CD14-positive monocyte (primary cell): ENCODE measurements at regions not wholly inside any gene's neighbourhood (a gene's known extent, or its start where the extent isn't known, plus 50 kb on each side); places are given as distances from the start of the nearest gene placed in this dataset.

Experiments
- DNase-seq, 3 donors: peaks; one replicate each; pipeline ENCODE4 v3.0.0-alpha.2; 2011 to 2022
- H2AFZ ChIP-seq: 2 replicates; pipeline ENCODE4 v1.6.0; 2012; ENCODE audit warnings: mild to moderate bottlenecking, low read depth, low read length, inconsistent platforms; ENCODE audit not compliant: insufficient read depth, poor library complexity, severe bottlenecking
- H3K27ac ChIP-seq, 2 donors: 1 replicate in 1 of 2; 2 replicates in 1 of 2; pipeline ENCODE4 v1.5.1; 2012 to 2013; ENCODE audit warnings: low read length in 2 of 2, control low read depth in 1 of 2, inconsistent platforms in 1 of 2, low read depth in 1 of 2, mild to moderate bottlenecking in 1 of 2
- H3K27me3 ChIP-seq, 2 donors: one replicate each; pipeline versions ENCODE4 v1.6.0 to v1.6.1; 2011 to 2013; ENCODE audit warnings: low read length in 2 of 2; ENCODE audit not compliant: control insufficient read depth in 2 of 2, insufficient read depth in 2 of 2
- H3K36me3 ChIP-seq, 2 donors: replicated peaks in 1 of 2; 1 replicate in 1 of 2; 2 replicates in 1 of 2; pipeline versions ENCODE4 v1.5.1 to v1.6.1; 2012 to 2013; ENCODE audit warnings: low read length in 2 of 2, control low read depth in 1 of 2, inconsistent platforms in 1 of 2, mild to moderate bottlenecking in 1 of 2; ENCODE audit not compliant: insufficient read depth in 2 of 2, control insufficient read depth in 1 of 2
- H3K4me1 ChIP-seq, 2 donors: 1 replicate in 1 of 2; 2 replicates in 1 of 2; pipeline versions ENCODE4 v1.5.1 to v1.6.1; 2012 to 2013; ENCODE audit warnings: low read length in 2 of 2, control low read depth in 1 of 2, inconsistent platforms in 1 of 2, mild to moderate bottlenecking in 1 of 2, moderate library complexity in 1 of 2; ENCODE audit not compliant: insufficient read depth in 2 of 2, control insufficient read depth in 1 of 2
- H3K4me2 ChIP-seq: replicated peaks from 2 replicates; pipeline ENCODE3; 2012; ENCODE audit warnings: low read length, moderate library complexity, mild to moderate bottlenecking; ENCODE audit not compliant: poor library complexity, severe bottlenecking; ENCODE audit errors: extremely low read depth
- H3K4me3 ChIP-seq, 3 experiments: fragments of 200-600 bp in 1 of 3; sonication (generic) in 1 of 3; replicated peaks in 1 of 3; 1 replicate in 2 of 3; 2 replicates in 1 of 3; pipeline ENCODE4 v1.5.1; 2011 to 2013; ENCODE audit warnings: low read length in 3 of 3, mild to moderate bottlenecking in 3 of 3, control low read depth in 2 of 3, low read depth in 2 of 3, inconsistent platforms in 1 of 3, moderate library complexity in 1 of 3
- H3K79me2 ChIP-seq: 2 replicates; pipeline ENCODE4 v1.6.0; 2012; ENCODE audit warnings: mild to moderate bottlenecking, control low read depth, inconsistent platforms, low read length, moderate library complexity; ENCODE audit not compliant: insufficient read depth
- H3K9ac ChIP-seq: 2 replicates; pipeline ENCODE4 v1.6.0; 2017; ENCODE audit warnings: low read length, mild to moderate bottlenecking; ENCODE audit not compliant: insufficient read depth, poor library complexity, severe bottlenecking
- H3K9me3 ChIP-seq, 2 donors: replicated peaks in 1 of 2; 1 replicate in 1 of 2; 2 replicates in 1 of 2; pipeline versions ENCODE4 v1.5.1 to v1.6.1; 2012 to 2013; ENCODE audit warnings: low read length in 2 of 2, control low read depth in 1 of 2; ENCODE audit not compliant: control insufficient read depth in 1 of 2, insufficient read depth in 1 of 2
- H4K20me1 ChIP-seq: 2 replicates; pipeline ENCODE4 v1.6.0; 2012; ENCODE audit warnings: mild to moderate bottlenecking, low read length, control low read depth, moderate library complexity; ENCODE audit not compliant: insufficient read depth
- H3K27ac Mint-ChIP-seq, 7 donors: one replicate each; pipeline ENCODE4 v1.8.0; 2020; ENCODE audit warnings: mild to moderate bottlenecking in 7 of 7, mixed read lengths in 7 of 7, moderate library complexity in 6 of 7, inconsistent platforms in 2 of 7
- H3K27me3 Mint-ChIP-seq, 3 donors: one replicate each; pipeline ENCODE4 v1.8.0; 2021 to 2022; ENCODE audit warnings: low read depth in 3 of 3, mild to moderate bottlenecking in 3 of 3, mixed read lengths in 3 of 3, moderate library complexity in 3 of 3, inconsistent platforms in 1 of 3
- H3K36me3 Mint-ChIP-seq, 2 donors: one replicate each; pipeline ENCODE4 v1.8.0; 2020; ENCODE audit warnings: mixed read lengths in 2 of 2, inconsistent platforms in 1 of 2, mild to moderate bottlenecking in 1 of 2
- H3K4me1 Mint-ChIP-seq: one replicate; pipeline ENCODE4 v1.8.0; 2020; ENCODE audit warnings: mild to moderate bottlenecking, mixed read lengths
- H3K4me3 Mint-ChIP-seq, 2 donors: one replicate each; pipeline ENCODE4 v1.8.0; 2020; ENCODE audit warnings: mild to moderate bottlenecking in 2 of 2, mixed read lengths in 2 of 2, moderate library complexity in 1 of 2
- H3K9me3 Mint-ChIP-seq, 7 donors: one replicate each; pipeline ENCODE4 v1.8.0; 2020 to 2022; ENCODE audit warnings: mixed read lengths in 7 of 7, mild to moderate bottlenecking in 6 of 7, moderate library complexity in 6 of 7, inconsistent platforms in 2 of 7
- WGBS: methylation state at CpG from one replicate; pipeline ENCODE4 v1.1.5; 2013; ENCODE audit warnings: missing lambda C conversion rate; ENCODE audit not compliant: insufficient coverage; 5-methylcytosine and 5-hydroxymethylcytosine counted together
- intact Hi-C, 2 donors: fragments of 100-400 bp; cut with micrococcal nuclease; formaldehyde crosslinking; loops; one replicate each; pipeline versions ENCODE4 v1.15.0 to v1.15.1; 2023
- TF ChIP-seq, protein P1 (sequence below): fragments of 200-600 bp; IDR thresholded peaks from one replicate; pipeline ENCODE4 v1.8.0; 2022; ENCODE audit warnings: antibody characterized with exemption, mild to moderate bottlenecking

DNA sequence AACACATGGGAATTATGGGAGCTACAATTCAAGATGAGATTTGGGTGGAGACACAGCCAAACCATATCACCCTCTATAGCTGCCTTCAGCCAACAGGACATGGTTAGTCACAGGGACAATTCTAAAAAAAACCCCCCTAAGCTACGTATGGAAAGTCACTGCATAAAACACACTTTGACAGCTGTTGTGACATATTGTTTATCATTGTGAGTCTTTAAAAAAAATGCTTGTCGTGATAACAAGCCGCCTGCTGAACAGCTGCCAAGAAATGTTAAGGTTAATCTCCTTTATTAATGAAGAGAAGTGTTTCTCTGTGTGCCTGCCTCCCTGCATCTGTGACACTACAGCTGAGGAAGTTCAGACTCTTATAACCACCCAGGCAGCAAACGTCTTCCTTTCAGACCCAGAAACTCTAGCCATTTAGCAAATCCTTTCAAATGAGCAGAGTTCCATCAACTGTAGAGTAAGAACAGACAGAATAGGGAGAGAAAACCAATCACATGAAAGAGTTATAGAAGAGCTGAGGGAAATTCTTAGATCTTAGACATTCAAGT lies 1459.6 kb upstream of the TMEM132C start:
- no peaks in the 10 kb centered on the region for H3K4me1 ChIP-seq
- no peak overlapping the region for H3K9ac ChIP-seq
- TF ChIP-seq, protein P1, sequence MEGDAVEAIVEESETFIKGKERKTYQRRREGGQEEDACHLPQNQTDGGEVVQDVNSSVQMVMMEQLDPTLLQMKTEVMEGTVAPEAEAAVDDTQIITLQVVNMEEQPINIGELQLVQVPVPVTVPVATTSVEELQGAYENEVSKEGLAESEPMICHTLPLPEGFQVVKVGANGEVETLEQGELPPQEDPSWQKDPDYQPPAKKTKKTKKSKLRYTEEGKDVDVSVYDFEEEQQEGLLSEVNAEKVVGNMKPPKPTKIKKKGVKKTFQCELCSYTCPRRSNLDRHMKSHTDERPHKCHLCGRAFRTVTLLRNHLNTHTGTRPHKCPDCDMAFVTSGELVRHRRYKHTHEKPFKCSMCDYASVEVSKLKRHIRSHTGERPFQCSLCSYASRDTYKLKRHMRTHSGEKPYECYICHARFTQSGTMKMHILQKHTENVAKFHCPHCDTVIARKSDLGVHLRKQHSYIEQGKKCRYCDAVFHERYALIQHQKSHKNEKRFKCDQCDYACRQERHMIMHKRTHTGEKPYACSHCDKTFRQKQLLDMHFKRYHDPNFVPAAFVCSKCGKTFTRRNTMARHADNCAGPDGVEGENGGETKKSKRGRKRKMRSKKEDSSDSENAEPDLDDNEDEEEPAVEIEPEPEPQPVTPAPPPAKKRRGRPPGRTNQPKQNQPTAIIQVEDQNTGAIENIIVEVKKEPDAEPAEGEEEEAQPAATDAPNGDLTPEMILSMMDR = no peak
- DNase-seq = no peak
- no peak overlapping the region for H2AFZ ChIP-seq
- H3K27ac Mint-ChIP-seq = peak overlapping the region in 1 of 7 donors; percentile 5
- no CpG with 5 or more reads among the region's 4 CpGs for WGBS
- H3K27me3 Mint-ChIP-seq = peaks cover 0 to 2% (median 1%) of the 10 kb centered on the region in 3 donors
- no peaks in the 10 kb centered on the region for H3K36me3 ChIP-seq
- H3K9me3 Mint-ChIP-seq = peaks cover 0 to 5% (median 0%) of the 10 kb centered on the region in 7 donors
- H3K27ac ChIP-seq = no peak overlapping the region
- no peak overlapping the region for H3K4me2 ChIP-seq
- no peak overlapping the region for H3K4me3 Mint-ChIP-seq
- H3K9me3 ChIP-seq = no peaks in the 10 kb centered on the region
- no peaks in the 10 kb centered on the region for H3K36me3 Mint-ChIP-seq
- H3K4me1 Mint-ChIP-seq = no peaks in the 10 kb centered on the region
- intact Hi-C loops = no loop called here
- no peaks in the 10 kb centered on the region for H3K27me3 ChIP-seq
- no peak overlapping the region for H3K4me3 ChIP-seq
- no peaks in the 10 kb centered on the region for H3K79me2 ChIP-seq
- no peaks in the 10 kb centered on the region for H4K20me1 ChIP-seq

DNA sequence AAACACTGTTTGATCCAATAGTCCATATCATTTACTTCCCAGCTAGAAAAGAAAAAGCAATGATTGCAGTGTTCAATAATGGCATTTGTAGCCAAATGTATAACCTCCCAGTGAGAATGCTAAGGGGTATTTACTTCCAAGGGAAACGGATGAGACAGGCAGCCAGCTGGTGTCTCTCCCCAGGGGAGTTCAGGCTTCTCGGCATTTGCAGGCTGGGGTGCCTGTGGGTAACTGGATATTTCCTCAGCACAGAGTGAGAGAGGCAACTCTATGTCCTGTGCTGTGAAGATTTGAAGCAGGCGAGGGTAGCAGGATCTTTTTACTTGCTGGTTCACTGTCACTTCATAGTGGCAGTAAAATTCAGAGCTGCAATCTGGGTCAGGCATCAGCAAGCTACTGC lies 1455.6 kb upstream of the TMEM132C start:
- intact Hi-C loops = no loop called here
- WGBS = 25% methylated on average over 2 of the region's 3 CpGs
- H3K4me3 ChIP-seq = no peak overlapping the region
- H4K20me1 ChIP-seq = no peaks in the 10 kb centered on the region
- no peaks in the 10 kb centered on the region for H3K36me3 ChIP-seq
- H3K36me3 Mint-ChIP-seq = no peaks in the 10 kb centered on the region
- H3K9ac ChIP-seq = no peak overlapping the region
- no peak for DNase-seq
- TF ChIP-seq, protein P1 = no peak
- no peaks in the 10 kb centered on the region for H3K27me3 ChIP-seq
- no peak overlapping the region for H3K4me3 Mint-ChIP-seq
- no peak overlapping the region for H2AFZ ChIP-seq
- H3K9me3 ChIP-seq = no peaks in the 10 kb centered on the region
- H3K4me1 ChIP-seq = no peaks in the 10 kb centered on the region
- peak overlapping the region in 1 of 7 donors; percentile 66 for H3K27ac Mint-ChIP-seq
- no peaks in the 10 kb centered on the region for H3K79me2 ChIP-seq
- no peaks in the 10 kb centered on the region for H3K4me1 Mint-ChIP-seq
- no peak overlapping the region for H3K4me2 ChIP-seq
- no peak overlapping the region for H3K27ac ChIP-seq
- peaks cover 0 to 5% (median 2%) of the 10 kb centered on the region in 7 donors for H3K9me3 Mint-ChIP-seq
- H3K27me3 Mint-ChIP-seq = peaks cover 0 to 2% (median 0%) of the 10 kb centered on the region in 3 donors
